ENCODE measurements at regions not wholly inside any gene's neighbourhood (a gene's known extent, or its start where the extent isn't known, plus 50 kb on each side); places are given as distances from the start of the nearest gene placed in this dataset.

- Histone ChIP-seq H3K4me1 (ENCODE audit: control insufficient read depth, extremely low read depth, insufficient read depth, low read length) (peaks cover 3% of the 10 kb centered on the region), H3K9me1 (ENCODE audit: control insufficient read depth, extremely low read depth, insufficient read depth, low read length) (no peaks in the 10 kb centered on the region), H3K27ac (ENCODE audit: control insufficient read depth, insufficient read depth, low read length) (no peak overlapping the region), H2AFZ (ENCODE audit: control insufficient read depth, low read length) (no peak overlapping the region), H3K4me2 (ENCODE audit: control insufficient read depth, extremely low read depth, insufficient read depth, low read depth, low read length) (no peak overlapping the region), H3K4me3 (ENCODE audit: control insufficient read depth in 2 of 3, extremely low read depth in 1 of 3, insufficient read depth in 2 of 3, low read depth in 1 of 3, low read length in 3 of 3) (no peak overlapping the region), H3K79me2 (ENCODE audit: control insufficient read depth, insufficient read depth, low read length) (no peaks in the 10 kb centered on the region), H4K20me1 (ENCODE audit: control insufficient read depth, extremely low read depth, insufficient read depth, low read length) (no peaks in the 10 kb centered on the region), H3K9me3 (ENCODE audit: control insufficient read depth, low read depth, low read length) (no peaks in the 10 kb centered on the region), H3K27me3 (ENCODE audit: control insufficient read depth, extremely low read depth, insufficient read depth, low read length) (no peaks in the 10 kb centered on the region), H3K36me3 (ENCODE audit: control insufficient read depth in 2 of 2, extremely low read depth in 1 of 2, insufficient read depth in 2 of 2, low read length in 2 of 2) (no peaks in the 10 kb centered on the region), H3K9ac (ENCODE audit: control insufficient read depth, extremely low read depth, insufficient read depth, low read length) (no peak overlapping the region)
- dilution Hi-C loops (cut with MboI; ENCODE audit: extremely low pct_ligation_motif_present, low sequenced_read_pairs) = no loop called here
- TF ChIP-seq, protein P1, sequence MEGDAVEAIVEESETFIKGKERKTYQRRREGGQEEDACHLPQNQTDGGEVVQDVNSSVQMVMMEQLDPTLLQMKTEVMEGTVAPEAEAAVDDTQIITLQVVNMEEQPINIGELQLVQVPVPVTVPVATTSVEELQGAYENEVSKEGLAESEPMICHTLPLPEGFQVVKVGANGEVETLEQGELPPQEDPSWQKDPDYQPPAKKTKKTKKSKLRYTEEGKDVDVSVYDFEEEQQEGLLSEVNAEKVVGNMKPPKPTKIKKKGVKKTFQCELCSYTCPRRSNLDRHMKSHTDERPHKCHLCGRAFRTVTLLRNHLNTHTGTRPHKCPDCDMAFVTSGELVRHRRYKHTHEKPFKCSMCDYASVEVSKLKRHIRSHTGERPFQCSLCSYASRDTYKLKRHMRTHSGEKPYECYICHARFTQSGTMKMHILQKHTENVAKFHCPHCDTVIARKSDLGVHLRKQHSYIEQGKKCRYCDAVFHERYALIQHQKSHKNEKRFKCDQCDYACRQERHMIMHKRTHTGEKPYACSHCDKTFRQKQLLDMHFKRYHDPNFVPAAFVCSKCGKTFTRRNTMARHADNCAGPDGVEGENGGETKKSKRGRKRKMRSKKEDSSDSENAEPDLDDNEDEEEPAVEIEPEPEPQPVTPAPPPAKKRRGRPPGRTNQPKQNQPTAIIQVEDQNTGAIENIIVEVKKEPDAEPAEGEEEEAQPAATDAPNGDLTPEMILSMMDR (optimal IDR thresholded peaks at IDR 0.05 in 1 of 3, IDR thresholded peaks at IDR 0.05 in 1 of 3, conservative IDR thresholded peaks at IDR 0.05 in 1 of 3; ENCODE audit: extremely low read depth in 1 of 3, insufficient read depth in 2 of 3, low read length in 3 of 3) = no peak
- no peak for TF ChIP-seq EZH2 (IDR thresholded peaks at IDR 0.05; ENCODE audit: low read length)
- no peak for DNase-seq (ENCODE audit: low read depth, low spot score)
- FAIRE-seq = no peak
Observed at GRCh38 chr2:13034861-13035260, 318.1 kb downstream of the TRIB2 start.

DNA sequence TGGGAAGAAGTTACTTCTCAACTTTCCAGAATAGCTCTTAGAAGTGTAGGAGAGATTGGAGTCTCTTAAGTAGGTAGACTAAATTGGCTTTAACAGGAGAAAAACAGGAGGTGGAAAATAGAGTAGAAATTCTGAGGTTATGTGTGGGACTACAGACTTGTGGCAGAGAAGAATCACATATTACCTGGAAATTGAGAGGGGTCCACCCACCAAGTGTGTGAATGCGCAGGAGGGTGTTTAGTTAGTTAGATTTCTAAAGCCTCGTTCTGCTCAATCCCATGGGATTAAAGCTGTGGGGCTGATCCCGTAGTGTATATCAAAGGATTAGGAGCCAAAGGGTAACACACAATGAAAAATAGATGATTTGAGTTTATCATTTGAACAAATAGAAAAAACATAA lies 319.1 kb downstream of the TRIB2 start:
- Histone ChIP-seq H3K27me3 (ENCODE audit: control insufficient read depth, extremely low read depth, insufficient read depth, low read length) (no peaks in the 10 kb centered on the region), H2AFZ (ENCODE audit: control insufficient read depth, low read length) (no peak overlapping the region), H3K9me1 (ENCODE audit: control insufficient read depth, extremely low read depth, insufficient read depth, low read length) (no peaks in the 10 kb centered on the region), H3K9ac (ENCODE audit: control insufficient read depth, extremely low read depth, insufficient read depth, low read length) (no peak overlapping the region), H3K79me2 (ENCODE audit: control insufficient read depth, insufficient read depth, low read length) (no peaks in the 10 kb centered on the region), H3K4me3 (ENCODE audit: control insufficient read depth in 2 of 3, extremely low read depth in 1 of 3, insufficient read depth in 2 of 3, low read depth in 1 of 3, low read length in 3 of 3) (no peak overlapping the region), H3K9me3 (ENCODE audit: control insufficient read depth, low read depth, low read length) (no peaks in the 10 kb centered on the region), H3K36me3 (ENCODE audit: control insufficient read depth in 2 of 2, extremely low read depth in 1 of 2, insufficient read depth in 2 of 2, low read length in 2 of 2) (no peaks in the 10 kb centered on the region), H3K4me2 (ENCODE audit: control insufficient read depth, extremely low read depth, insufficient read depth, low read depth, low read length) (no peak overlapping the region), H3K27ac (ENCODE audit: control insufficient read depth, insufficient read depth, low read length) (no peak overlapping the region), H4K20me1 (ENCODE audit: control insufficient read depth, extremely low read depth, insufficient read depth, low read length) (no peaks in the 10 kb centered on the region), H3K4me1 (ENCODE audit: control insufficient read depth, extremely low read depth, insufficient read depth, low read length) (no peaks in the 10 kb centered on the region)
- no peak for DNase-seq (ENCODE audit: low read depth, low spot score)
- TF ChIP-seq, protein P1 (optimal IDR thresholded peaks at IDR 0.05 in 1 of 3, IDR thresholded peaks at IDR 0.05 in 1 of 3, conservative IDR thresholded peaks at IDR 0.05 in 1 of 3; ENCODE audit: extremely low read depth in 1 of 3, insufficient read depth in 2 of 3, low read length in 3 of 3) = no peak
- no peak for TF ChIP-seq EZH2 (IDR thresholded peaks at IDR 0.05; ENCODE audit: low read length)
- FAIRE-seq = no peak
- dilution Hi-C loops (cut with MboI; ENCODE audit: extremely low pct_ligation_motif_present, low sequenced_read_pairs) = no loop called here
